ENCODE measurements at regions not wholly inside any gene's neighbourhood (a gene's known extent, or its start where the extent isn't known, plus 50 kb on each side); places are given as distances from the start of the nearest gene placed in this dataset.

DNA sequence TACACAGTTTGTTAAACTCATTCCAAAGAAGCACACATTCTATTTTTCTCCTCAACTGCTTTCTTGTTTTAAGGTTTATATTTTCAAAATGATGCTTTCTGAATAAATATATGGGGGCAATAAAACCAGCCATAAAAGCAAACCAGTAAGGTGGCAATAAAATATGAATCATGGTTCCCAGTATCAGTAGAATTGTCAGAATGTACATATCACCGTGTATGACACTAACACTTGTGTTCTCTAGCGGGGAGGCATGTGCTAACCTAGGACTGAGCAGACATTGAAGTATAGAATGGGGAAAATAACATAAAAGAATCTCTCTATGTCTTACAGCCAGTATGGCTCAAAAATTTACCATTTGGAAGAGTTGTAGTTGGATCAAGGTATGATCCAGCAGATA is 329.9 kb upstream of the ISL1 start:
- no peaks in the 10 kb centered on the region for H3K36me3 ChIP-seq (ENCODE audit: insufficient read depth, low read length)
- no peaks in the 10 kb centered on the region for H3K4me1 Mint-ChIP-seq (ENCODE audit: low read depth)
- no peak for ATAC-seq (ENCODE audit: poor library complexity)
- no peak overlapping the region for H3K27ac Mint-ChIP-seq
- intact Hi-C loops (cut with DNase I, micrococcal nuclease), result no loop called here
- DNase-seq, result no peak
- no peak overlapping the region for H3K4me3 Mint-ChIP-seq
- no peak overlapping the region for H3K27ac ChIP-seq (ENCODE audit: low read depth in 1 of 2, low read length in 2 of 2)
- no peak overlapping the region for H3K4me3 ChIP-seq (ENCODE audit: low read length)
- no peaks in the 10 kb centered on the region for H3K4me1 ChIP-seq (ENCODE audit: insufficient read depth, low read length)
- TF ChIP-seq, protein P1, sequence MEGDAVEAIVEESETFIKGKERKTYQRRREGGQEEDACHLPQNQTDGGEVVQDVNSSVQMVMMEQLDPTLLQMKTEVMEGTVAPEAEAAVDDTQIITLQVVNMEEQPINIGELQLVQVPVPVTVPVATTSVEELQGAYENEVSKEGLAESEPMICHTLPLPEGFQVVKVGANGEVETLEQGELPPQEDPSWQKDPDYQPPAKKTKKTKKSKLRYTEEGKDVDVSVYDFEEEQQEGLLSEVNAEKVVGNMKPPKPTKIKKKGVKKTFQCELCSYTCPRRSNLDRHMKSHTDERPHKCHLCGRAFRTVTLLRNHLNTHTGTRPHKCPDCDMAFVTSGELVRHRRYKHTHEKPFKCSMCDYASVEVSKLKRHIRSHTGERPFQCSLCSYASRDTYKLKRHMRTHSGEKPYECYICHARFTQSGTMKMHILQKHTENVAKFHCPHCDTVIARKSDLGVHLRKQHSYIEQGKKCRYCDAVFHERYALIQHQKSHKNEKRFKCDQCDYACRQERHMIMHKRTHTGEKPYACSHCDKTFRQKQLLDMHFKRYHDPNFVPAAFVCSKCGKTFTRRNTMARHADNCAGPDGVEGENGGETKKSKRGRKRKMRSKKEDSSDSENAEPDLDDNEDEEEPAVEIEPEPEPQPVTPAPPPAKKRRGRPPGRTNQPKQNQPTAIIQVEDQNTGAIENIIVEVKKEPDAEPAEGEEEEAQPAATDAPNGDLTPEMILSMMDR (IDR thresholded peaks at IDR 0.05), result no peak
- H3K27me3 Mint-ChIP-seq, result no peaks in the 10 kb centered on the region
- no peaks in the 10 kb centered on the region for H3K27me3 ChIP-seq (ENCODE audit: control insufficient read depth in 1 of 2, insufficient read depth in 2 of 2, low read length in 2 of 2)
- peaks cover 0 to 4% of the 10 kb centered on the region in 2 experiments for H3K9me3 ChIP-seq (ENCODE audit: control insufficient read depth in 1 of 2, insufficient read depth in 1 of 2, low read length in 2 of 2)
- H3K36me3 Mint-ChIP-seq (ENCODE audit: low read depth), result no peaks in the 10 kb centered on the region
- ChIA-PET CTCF (no interaction called here), POLR2A (no interaction called here)
- peaks cover 4% of the 10 kb centered on the region for H3K9me3 Mint-ChIP-seq

DNA sequence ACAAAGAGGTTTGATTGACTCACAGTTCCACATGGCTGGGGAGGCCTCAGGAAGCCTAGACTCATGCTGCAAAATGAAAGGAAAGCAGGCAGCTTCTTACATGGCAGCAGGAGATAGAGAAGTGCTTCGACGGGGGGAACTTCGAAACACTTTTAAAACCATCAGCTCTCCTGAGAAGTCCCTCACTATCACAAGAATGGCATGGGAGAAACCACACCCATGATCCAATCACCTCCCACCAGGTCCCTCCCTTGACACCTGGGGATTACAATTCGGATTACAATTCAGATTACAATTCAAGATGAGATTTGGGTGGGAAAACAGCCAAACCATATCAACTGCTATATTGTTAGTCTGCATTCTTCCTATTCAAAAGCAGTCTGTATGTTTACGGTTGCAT is 322.3 kb upstream of the ISL1 start:
- H3K36me3 Mint-ChIP-seq (ENCODE audit: low read depth), result no peaks in the 10 kb centered on the region
- H3K27ac ChIP-seq (ENCODE audit: low read depth in 1 of 2, low read length in 2 of 2), result no peak overlapping the region
- POLR2A ChIA-PET, result no interaction called here
- peaks cover 6 to 7% of the 10 kb centered on the region in 2 experiments for H3K9me3 ChIP-seq (ENCODE audit: control insufficient read depth in 1 of 2, insufficient read depth in 1 of 2, low read length in 2 of 2)
- H3K4me1 Mint-ChIP-seq (ENCODE audit: low read depth), result no peaks in the 10 kb centered on the region
- CTCF ChIA-PET, result no interaction called here
- no peak overlapping the region for H3K4me3 Mint-ChIP-seq
- TF ChIP-seq, protein P1 (IDR thresholded peaks at IDR 0.05), result no peak
- H3K27me3 Mint-ChIP-seq, result no peaks in the 10 kb centered on the region
- no peak overlapping the region for H3K27ac Mint-ChIP-seq
- H3K9me3 Mint-ChIP-seq, result peaks cover 4% of the 10 kb centered on the region
- DNase-seq (no peak), ATAC-seq (ENCODE audit: poor library complexity) (no peak)
- H3K27me3 ChIP-seq (ENCODE audit: control insufficient read depth in 1 of 2, insufficient read depth in 2 of 2, low read length in 2 of 2), result no peaks in the 10 kb centered on the region
- no peaks in the 10 kb centered on the region for H3K36me3 ChIP-seq (ENCODE audit: insufficient read depth, low read length)
- H3K4me1 ChIP-seq (ENCODE audit: insufficient read depth, low read length), result no peaks in the 10 kb centered on the region
- intact Hi-C loops (cut with DNase I, micrococcal nuclease), result no loop called here
- no peak overlapping the region for H3K4me3 ChIP-seq (ENCODE audit: low read length)

DNA sequence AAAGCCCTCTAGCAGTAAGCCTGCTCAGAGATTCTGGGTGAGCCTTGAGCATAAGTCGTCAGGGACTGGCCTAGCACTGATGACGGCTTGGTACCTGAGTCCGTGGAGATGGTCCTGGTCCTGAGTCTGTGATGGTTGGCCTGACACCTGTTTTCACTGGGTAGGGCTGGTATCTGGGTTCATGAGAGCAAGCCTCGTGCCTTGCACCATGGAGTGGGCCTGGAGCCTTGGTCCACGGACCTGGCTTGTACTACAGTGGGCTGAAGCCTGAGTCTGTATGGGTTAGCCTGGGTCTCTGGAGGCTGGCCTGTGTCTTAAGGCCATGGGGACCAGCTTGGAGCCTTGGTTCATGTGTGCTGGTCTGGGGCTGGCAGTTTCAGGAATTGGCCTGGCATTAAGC is 310.3 kb upstream of the ISL1 start:
- ChIA-PET POLR2A (no interaction called here), CTCF (no interaction called here)
- H3K4me3 Mint-ChIP-seq, result no peak overlapping the region
- H3K9me3 Mint-ChIP-seq, result peaks cover 13% of the 10 kb centered on the region
- no peak overlapping the region for H3K27ac ChIP-seq (ENCODE audit: low read depth in 1 of 2, low read length in 2 of 2)
- H3K9me3 ChIP-seq (ENCODE audit: control insufficient read depth in 1 of 2, insufficient read depth in 1 of 2, low read length in 2 of 2), result peaks cover 0 to 7% of the 10 kb centered on the region in 2 experiments
- no peak overlapping the region for H3K4me3 ChIP-seq (ENCODE audit: low read length)
- DNase-seq, result no peak
- no peaks in the 10 kb centered on the region for H3K4me1 ChIP-seq (ENCODE audit: insufficient read depth, low read length)
- H3K27me3 Mint-ChIP-seq, result no peaks in the 10 kb centered on the region
- TF ChIP-seq, protein P1 (IDR thresholded peaks at IDR 0.05), result no peak
- no peaks in the 10 kb centered on the region for H3K4me1 Mint-ChIP-seq (ENCODE audit: low read depth)
- intact Hi-C loops (cut with DNase I, micrococcal nuclease), result no loop called here
- H3K27ac Mint-ChIP-seq, result no peak overlapping the region
- H3K36me3 ChIP-seq (ENCODE audit: insufficient read depth, low read length), result no peaks in the 10 kb centered on the region
- no peaks in the 10 kb centered on the region for H3K27me3 ChIP-seq (ENCODE audit: control insufficient read depth in 1 of 2, insufficient read depth in 2 of 2, low read length in 2 of 2)
- ATAC-seq (ENCODE audit: poor library complexity), result no peak
- no peaks in the 10 kb centered on the region for H3K36me3 Mint-ChIP-seq (ENCODE audit: low read depth)
